Smooth muscle cell of the brain vasculature (primary cell): ENCODE measurements at regions not wholly inside any gene's neighbourhood (a gene's known extent, or its start where the extent isn't known, plus 50 kb on each side); places are given as distances from the start of the nearest gene placed in this dataset.

ENCODE experiments used
- DNase-seq: peaks from one replicate; pipeline ENCODE4 v3.0.0-alpha.2; 2012; ENCODE audit warnings: low read depth, low spot score

GRCh38 chr2:22697054-22697788 is 687.8 kb upstream of the KLHL29 start:
- DNase-seq, result no peak

- no peak for DNase-seq
These were observed 683.3 kb upstream of the KLHL29 start for GRCh38 chr2:22701561-22702160.

DNA sequence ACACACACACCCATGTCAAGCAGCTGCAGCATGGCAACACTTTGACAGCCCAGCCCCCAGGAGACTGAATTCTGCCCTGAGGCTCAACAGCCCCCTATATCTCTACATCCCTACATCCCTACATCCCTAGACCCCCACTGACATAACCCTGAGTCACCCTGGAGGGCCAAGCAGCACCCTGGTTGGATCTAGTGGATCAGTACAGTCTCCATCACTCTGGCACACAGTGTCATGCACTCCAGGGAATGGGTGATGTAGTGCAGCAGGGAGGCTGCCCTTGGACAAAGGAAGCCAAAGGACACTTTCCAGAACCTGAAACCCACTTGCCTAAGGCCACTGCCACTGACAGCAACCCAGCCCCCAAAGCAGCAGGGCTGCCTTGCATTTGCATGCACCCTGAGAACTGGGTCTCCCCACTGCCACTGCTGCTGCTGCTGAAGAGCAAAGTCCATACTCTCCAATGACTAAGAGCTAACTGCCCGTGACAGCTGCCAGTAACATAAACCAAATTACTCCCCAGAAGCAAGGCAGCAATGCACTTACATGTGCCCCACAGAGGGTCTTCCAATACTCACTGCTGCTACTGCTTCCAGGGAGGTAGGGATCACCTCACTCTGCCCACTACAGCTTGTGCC is 681.6 kb upstream of the KLHL29 start:
- no peak for DNase-seq

GRCh38 chr2:22719396-22719795 is 665.6 kb upstream of the KLHL29 start:
- DNase-seq, result no peak

GRCh38 chr2:22729466-22729865 is 655.5 kb upstream of the KLHL29 start:
- DNase-seq, result no peak

DNA sequence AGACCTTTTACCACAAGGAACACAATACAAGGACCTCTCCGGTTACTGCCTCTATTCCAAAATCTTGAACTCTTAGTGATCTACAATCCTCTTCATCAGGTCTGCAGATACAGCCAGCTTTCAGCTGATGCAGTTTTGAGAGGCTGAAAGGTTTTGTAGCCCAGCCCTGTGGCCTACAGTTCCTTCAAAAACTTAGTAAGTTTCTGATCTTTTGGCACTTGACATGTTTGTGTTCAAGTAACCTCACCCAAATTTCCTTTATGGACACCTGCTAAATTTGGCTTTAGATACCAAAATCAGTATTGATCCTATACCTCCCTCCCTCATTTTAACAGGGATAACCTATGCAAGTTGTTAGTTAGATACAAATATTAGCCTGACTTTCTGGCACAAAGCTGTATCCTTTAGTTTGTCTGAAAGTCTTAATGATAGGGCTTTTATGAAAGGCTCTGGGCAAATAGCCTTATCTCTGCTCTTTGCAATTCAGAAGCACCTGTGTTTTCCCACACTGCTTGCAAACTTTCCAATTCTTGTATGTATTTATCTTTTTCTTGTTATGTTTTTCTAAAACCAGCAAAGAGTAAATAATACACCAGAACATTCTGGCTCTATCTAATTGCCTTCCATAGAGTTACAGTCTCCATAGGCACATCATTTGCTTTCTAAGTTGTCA is 650.5 kb upstream of the KLHL29 start:
- no peak for DNase-seq

DNA sequence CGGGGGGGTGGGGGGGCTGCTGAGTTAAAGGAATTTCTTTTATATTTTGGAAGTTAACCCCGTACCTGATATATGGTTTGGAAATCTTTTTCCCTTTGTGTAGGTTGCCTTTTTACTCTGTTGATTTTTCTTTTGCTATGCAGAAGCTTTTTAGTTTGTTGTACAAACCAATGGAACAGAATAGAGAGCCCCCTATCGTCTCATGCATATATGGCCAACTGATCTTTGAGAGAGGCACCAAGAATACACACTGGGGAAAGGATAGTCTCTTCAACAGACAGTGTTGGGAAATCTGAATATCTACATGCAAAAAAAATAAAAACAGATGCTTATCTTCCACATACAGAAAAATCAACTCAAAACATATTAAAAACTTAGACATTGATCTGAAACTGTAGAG is 647.8 kb upstream of the KLHL29 start:
- DNase-seq, result no peak

DNA sequence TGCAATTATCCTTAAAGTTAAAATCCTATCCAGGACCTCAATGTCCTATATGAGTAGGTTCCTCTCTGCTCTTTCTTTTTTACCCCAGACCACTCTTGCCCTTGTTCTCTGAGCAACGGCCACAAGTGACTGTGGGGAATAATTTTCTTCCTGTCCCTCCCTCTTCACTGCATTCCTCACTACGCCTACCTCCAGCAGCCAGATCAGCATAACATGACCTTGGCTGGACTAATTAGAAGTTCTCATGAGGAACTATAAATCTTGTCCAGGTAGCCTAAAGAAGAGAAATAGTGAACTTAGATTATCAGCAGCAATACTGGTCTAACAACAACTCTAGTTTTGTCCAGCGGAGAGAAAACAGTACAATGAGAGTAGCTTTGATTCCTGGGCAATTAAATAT is 643.8 kb upstream of the KLHL29 start:
- no peak for DNase-seq

DNA sequence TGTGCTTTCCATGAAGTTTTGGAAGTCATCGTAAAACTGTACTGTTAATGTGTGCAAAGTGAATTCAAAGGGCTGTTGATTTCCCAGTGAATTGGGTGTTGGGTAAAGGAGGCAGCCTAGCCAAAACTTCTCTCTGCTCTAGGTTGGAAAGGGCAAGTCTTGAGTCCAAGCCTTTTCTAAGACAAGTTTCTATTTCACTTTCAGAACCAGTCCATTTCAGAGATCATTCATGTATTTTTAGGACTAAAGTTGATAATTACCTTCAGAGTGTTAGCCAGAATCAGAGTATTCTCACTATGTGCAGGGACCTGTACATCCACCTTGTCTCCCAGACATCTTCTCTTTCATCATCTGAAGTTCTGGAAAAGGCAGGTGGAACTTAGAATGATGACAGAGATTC is 636.1 kb upstream of the KLHL29 start:
- DNase-seq, result no peak

DNA sequence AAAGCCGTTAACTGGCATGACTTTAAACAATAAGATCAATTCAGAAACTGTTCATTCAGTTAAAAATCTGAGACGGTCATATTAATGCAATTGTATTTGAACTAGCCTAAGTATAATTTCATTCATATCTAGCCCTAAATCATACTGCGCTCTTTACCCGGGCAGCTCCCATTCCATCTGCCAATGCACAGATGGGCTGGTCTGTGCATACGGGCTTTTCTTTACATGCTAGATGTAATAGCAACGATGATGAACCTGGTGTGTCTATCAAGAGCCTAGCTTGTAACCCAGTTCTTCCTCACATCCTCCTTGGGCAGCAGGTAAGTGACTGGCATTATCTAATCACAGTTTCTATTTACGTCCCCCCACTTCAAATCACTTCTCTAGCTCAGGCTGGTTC is 631.5 kb upstream of the KLHL29 start:
- DNase-seq, result no peak

DNA sequence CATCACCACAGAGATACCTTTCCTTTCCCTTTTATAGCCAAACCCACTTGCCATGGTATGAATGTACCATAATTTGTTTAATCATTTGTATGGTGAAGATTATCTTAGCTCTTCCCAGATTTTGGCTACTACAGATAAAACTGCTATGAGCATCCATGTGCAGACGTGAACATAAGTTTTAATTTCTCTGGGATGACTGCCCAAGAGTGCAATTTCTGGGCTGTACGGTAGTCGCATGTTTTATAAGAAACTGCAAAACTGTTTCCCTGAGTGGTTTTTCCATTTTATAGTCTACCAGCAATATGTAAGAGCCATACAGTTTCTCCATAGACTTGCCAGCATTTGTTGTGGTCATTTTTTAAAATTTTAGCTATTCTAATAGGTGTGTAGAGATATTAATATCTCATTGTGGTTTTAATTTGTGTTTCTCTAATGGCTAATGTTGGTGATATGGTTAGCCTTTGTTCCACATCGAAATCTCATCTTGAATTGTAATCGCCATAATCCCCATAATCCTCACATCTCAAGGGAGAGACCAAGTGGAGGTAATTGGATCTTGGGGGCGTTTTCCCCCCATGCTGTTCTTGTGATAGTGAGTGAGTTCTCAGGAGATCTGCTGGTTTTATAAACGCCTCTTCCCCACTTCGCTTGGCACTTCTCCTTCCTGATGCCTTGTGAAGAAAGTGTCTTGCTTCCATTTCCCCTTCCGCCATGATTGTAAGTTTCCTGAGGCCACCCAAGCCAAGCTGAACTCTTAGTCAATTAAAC is 628.5 kb upstream of the KLHL29 start:
- DNase-seq, result no peak

- DNase-seq, result no peak
These were observed 615.5 kb upstream of the KLHL29 start for GRCh38 chr2:22769497-22769896.

DNA sequence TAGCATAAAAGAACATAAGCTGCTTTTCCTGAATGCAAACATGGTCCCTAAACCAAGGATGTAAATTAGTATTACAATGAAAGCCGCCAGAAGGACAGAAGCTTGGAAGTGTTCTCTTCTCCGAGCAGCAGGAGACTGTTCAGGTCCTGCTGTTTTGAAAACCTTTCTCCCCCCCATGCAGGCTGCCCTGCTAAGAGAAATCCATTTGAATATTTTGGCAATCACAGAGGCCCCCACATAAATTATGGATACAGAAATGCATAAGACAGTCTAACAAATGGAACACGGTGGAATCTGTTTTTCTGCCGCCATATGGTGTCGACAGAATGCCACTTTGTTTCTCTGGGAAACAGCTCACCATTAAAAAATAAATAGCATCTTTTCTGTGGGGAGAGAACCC is 600.4 kb upstream of the KLHL29 start:
- no peak for DNase-seq

- DNase-seq, result no peak
These were observed 598.2 kb upstream of the KLHL29 start for GRCh38 chr2:22786817-22787216.

- no peak for DNase-seq
These were observed 597.2 kb upstream of the KLHL29 start for GRCh38 chr2:22787745-22788144.

DNA sequence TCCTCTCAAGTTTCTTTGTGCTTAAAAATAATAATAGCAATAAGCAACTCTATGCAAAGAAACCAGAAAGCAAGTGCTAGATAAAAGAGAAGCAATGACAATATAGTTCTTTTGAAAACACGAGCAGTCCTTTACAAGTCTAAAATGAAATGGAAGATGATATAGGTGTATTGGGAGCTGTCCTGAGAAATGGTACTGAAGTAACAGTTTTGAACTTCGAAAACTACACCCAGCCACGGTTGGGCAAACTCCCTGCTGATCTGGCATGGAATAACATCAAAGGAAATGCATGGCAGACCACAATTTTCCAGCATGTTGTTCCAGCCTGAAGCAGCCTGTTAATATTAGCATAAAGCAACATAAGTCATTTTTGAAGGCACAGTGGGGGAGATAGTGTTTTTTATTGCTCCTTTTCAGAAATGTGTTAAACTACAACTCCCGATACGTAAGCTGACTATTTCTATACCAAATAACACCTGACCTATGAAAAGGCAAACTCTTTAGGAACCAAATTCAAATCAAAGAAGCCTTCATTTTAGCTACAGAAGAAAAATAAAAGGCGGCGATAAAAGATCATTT is 596.1 kb upstream of the KLHL29 start:
- no peak for DNase-seq

DNA sequence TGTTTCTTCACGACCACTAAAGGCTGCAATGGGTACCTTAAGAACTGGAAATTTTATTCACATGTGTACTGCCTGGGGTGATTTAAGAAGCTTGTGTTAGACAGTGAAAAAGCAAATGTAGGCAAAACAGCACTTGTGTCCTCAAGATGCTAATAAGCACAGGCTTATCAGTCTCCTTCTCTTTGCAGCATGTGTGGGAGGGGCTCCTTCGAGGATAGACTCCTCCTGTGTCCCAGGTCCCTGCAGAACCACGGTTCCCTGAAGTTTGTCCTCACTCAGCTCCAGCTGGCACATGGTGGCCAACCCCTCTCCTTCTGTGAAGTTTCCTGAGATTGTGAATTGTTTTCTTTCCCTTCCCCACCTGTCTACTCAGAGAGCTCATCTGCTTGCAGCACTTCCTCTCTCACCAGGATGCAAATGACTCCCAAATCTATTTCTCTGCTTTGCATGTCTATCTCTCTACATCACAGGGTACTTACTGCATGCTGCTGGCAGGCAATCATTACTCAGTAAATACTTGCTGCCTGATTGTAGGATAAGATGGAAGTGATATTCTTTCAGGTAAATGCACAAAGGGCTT is 589.6 kb upstream of the KLHL29 start:
- DNase-seq, result no peak

DNA sequence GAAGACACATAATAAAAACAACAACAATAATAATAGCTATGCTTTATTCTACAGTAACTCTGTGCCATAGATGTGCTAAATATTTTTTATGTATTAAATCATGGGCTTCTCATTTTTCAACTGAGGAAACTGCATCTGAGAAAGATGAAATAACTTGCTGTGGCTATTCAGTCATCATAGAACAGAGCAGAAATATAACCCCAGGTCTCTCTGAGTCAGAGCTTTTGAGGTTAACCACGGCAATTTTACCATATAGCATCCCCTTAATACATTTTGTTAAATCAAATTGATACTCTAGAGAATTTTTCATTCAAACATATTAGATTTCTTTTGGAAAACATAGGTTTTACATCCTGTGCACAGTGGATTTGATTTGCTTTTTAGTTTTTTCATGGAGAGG is 586.6 kb upstream of the KLHL29 start:
- DNase-seq, result no peak

GRCh38 chr2:22800412-22800811 is 584.6 kb upstream of the KLHL29 start:
- no peak for DNase-seq

DNA sequence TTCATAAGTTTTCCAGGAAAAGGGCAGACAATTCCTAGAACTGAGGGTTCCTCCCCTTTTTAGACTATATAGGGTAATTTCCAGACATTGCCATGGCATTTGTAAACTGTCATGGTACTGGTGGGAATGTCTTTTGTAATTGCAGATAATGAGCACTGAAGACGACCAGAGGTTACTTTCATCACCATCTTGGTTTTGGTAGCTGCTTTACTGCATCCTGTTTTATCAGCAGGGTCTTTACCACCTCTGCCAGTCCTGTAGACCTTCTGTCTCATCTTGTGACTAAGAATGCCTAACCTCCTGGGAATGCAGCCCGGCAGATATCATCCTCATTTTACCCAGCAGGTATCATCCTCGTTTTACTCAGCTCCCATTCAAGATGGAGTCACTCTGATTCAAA is 583.9 kb upstream of the KLHL29 start:
- no peak for DNase-seq

DNA sequence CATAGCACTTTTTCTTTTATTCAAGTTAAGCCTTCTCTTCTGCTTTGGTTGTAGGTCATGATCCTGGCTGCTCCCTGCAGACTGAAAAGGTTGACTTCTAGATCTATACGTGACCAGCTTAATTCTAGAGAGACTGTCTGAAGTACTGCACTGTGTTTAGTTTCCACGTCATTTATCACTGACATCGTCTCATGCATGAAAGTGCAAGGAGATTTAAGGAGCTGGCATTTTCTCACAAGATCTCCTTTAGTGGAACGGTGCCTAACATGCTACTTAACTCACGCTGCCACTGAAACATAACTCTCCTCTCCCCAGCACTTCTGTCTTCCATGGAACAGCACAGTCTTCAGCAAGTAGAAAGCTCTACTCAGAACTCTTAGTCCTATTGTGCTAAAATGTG is 583.0 kb upstream of the KLHL29 start:
- DNase-seq, result no peak
